NOMO-1 treated with dmso at 0.1 percent for 144 hours (cell line): ENCODE measurements at regions not wholly inside any gene's neighbourhood (a gene's known extent, or its start where the extent isn't known, plus 50 kb on each side); places are given as distances from the start of the nearest gene placed in this dataset.
"Not testable (repeated sequence)": the region's sequence is repeated elsewhere in the genome, so short reads cannot be mapped to it uniquely, and the experiment has no call there.

Experiments used
- DNase-seq: peaks from one replicate; lab custom pipeline; 2025; ENCODE audit not compliant: unreplicated experiment; lab: John Stamatoyannopoulos, UW

- no peak for DNase-seq
Observed at GRCh38 chr6:90463359-90463758, 123.5 kb downstream of the MAP3K7 start.

- DNase-seq: no peak
Observed at GRCh38 chr6:90462102-90462501, 124.8 kb downstream of the MAP3K7 start.

GRCh38 chr6:90461383-90461782, 125.5 kb downstream of the MAP3K7 start:
- DNase-seq: no peak

- no peak for DNase-seq
Observed at GRCh38 chr6:90460051-90460450, 126.8 kb downstream of the MAP3K7 start.

- no peak for DNase-seq
Observed at GRCh38 chr6:90459225-90459758, 127.6 kb downstream of the MAP3K7 start.

- DNase-seq: no peak
Observed at GRCh38 chr6:90458353-90459224, 128.3 kb downstream of the MAP3K7 start.

DNA sequence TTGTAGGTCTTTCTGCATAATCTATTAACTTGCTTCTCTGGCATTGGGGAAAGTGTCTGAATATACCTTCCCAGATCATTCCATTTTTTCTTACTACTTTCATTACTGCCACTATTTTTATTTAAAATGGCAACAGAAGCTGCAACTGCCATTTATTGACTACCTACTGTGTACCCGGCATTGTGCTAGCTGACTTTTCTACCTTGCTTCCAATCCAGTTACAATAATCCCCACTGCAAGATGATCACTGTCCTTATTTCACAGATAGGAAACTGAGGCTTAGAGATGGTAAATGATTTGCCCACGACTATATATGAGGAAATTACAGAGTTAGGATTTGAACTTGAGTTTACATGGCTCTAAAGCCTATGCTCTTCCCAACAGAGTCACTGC, 129.0 kb downstream of the MAP3K7 start:
- DNase-seq: no peak

DNA sequence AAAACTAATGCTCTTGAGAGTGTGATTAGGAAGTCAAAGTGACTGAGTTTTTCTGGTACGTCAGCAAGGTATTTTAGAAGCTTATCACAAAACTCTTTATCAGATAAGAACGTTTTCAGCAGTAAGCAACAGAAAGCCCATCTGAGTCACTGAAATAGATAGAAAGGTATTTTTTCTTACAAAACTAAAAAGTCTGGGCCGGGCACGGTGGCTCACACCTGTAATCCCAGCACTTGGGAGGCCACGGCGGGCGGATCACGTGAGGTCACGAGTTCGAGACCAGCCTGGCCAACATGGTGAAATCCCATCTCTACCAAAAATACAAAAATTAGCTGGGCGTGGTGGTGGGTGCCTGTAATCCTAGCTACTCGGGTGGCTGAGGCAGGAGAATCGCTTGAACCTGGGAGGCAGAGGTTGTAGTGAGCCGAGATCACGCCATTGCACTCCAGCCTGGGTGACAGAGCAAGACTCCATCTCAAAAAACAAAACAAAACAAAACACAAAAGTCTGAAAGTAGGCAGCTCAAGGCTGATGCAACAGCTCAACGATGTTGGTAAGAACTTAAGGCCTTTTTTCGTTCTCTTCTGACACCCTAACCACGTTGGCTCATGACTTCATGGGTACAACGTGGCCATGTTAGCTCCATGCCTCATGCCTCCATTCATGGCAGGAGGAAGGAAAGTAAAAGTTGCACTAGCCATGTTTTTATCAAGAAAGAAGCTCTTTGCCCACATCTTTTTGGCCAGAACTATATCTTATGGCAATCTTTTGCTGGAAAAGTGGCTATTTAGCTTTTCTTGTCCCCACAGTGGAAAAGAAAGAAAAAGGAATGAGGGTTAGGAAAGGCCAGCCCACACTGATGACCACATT, 129.6 kb downstream of the MAP3K7 start:
- DNase-seq: not testable (repeated sequence)

- DNase-seq: no peak
Observed at GRCh38 chr6:90456001-90456400, 130.9 kb downstream of the MAP3K7 start.

DNA sequence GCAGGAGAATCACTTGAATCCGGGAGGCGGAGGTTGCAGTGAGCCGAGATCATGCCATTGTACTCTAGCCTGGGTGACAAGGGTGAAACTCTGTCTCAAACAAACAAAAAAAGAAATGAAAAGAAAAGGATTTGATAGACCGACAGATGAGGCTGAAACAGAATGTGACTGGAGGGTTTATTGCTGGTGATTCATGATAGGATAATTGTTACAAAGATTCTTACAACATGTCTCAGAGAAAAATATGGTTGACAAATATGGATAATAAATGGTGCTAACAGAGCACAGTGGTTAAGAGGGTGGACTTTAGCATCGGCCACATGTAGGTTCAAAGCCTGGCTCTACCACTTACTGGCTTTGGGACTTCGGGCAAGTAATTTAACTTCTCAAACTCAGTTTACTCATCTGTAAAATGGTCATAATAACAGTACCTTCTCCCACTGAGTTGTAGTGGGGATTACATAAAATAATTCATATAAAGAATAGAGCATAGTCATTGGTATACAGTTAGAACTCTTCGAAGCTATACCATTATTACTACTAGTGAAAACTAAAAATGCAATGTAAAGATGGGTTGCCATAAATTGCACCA, 131.9 kb downstream of the MAP3K7 start:
- no peak for DNase-seq

- DNase-seq: no peak
Observed at GRCh38 chr6:90450268-90450953, 136.5 kb downstream of the MAP3K7 start.

GRCh38 chr6:90449311-90449710, 137.6 kb downstream of the MAP3K7 start:
- no peak for DNase-seq

DNA sequence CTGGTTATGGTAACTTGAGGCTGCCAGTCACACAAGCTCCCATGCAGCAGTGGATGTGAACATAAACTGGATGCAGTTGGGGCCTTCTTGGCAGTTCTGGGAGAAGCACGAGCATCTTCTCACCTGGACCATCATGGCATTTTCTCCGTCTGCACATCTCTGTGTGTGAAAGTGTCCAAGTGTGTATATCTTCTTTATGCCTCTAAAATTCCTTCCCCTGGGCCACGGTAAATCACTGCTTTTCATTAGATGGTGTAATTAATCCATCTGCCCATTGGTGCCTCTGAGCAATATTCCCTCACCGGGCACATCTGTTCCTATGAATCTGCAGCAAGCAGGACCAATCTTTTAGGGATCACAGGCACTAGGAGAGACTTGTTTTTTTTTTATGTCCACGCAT, 138.0 kb downstream of the MAP3K7 start:
- DNase-seq: no peak

DNA sequence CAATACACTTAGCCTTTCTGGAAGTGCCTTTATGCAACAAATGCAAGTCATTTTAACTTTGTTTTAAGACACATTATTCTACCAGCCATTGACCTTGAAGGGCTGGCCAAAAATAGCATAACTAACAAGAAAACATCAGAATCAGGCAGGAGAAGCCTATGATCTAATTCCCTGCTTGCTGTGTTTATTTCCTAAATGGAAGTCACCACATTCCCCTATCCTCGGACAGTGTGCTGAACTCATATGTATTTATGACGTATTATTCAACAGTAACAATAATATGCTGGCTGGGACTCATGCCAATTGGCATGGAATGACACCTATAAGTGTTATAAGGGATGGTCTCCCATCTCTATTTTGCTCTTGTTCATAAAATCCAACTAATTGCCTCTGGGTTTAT, 140.7 kb downstream of the MAP3K7 start:
- no peak for DNase-seq

- no peak for DNase-seq
Observed at GRCh38 chr6:90445533-90446108, 141.3 kb downstream of the MAP3K7 start.

- no peak for DNase-seq
Observed at GRCh38 chr6:90444160-90444714, 142.6 kb downstream of the MAP3K7 start.

GRCh38 chr6:90442366-90442765, 144.5 kb downstream of the MAP3K7 start:
- DNase-seq: no peak

- no peak for DNase-seq
Observed at GRCh38 chr6:90440586-90441283, 144.1 kb upstream of the BACH2 start.

DNA sequence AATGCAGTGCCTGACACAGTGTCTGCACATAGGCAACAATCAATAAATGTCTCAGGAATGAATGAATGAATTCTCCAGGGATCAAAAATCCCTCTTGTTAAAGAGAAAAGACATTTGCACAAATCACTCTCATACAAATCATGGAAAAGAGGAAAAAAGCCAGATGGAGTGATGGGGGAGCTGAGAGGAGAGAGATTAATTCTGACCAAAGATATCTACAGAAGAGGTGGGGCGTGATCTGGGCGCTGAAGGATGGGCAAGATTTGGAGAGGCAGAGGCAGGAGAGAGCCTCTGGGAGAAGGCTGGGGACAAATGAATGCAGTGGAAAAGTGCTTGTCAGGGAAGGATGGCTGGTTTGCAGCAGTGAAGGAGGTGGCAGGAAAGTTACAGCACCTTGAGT, 142.9 kb upstream of the BACH2 start:
- no peak for DNase-seq

DNA sequence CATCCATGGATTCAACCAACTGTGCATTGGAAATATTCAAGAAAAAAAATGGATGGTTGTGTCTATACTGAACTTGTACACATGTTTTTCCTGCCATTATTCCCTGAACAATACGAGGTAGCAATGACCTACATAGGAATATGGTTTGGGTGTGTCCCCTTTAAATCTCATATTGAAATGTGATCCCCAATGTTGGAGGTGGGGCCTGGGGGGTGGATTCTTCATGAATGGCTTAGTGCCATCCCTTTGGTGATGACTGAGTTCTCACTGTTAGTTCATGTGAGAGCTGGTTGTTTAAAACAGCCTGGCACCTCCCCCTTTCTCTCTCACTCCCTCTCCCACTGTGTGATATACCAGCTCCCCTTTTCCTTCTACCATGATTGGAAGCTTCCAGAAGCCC, 139.8 kb upstream of the BACH2 start:
- DNase-seq: no peak
